ENCODE measurements at regions not wholly inside any gene's neighbourhood (a gene's known extent, or its start where the extent isn't known, plus 50 kb on each side); places are given as distances from the start of the nearest gene placed in this dataset.

DNA sequence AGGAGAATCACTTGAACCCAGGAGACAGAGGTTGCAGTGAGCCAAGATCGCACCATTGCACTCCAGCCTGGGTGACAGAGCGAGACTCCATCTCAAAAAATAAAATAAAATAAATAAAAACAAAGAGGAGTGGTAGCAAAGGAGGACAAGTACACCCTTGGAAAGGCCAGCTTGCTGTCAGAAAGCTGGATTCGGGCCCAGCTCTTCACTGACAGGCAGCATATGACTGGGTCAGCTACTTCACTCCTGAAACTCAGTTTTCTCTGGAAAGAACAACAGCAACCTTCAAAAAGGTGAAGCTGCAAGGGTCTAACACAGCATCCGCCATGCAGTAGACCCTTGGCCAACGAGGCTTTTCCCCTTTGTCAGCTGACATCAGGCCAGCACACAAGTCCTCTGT, 156.0 kb upstream of the TIAM1 start:
- no peak for DNase-seq (ENCODE audit: low read depth in 3 of 3)

DNA sequence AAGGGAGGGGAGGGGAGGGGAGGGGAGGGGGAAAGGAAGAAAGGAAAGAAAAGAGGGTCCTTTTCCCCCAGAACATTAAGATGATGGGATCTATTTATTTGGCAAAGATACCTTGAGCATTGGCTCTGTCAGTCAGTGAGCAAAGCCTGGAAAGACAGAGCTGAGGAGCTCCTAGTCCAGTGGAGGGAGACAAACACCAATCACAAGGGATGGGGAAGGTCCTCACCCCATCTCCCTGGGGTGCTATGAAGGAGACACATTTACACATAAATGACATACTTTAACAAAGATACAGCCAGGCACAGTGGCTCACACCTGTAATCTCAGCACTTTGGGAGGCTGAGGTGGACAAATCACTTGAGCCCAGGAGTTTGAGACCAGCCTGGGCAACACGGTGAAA, 154.9 kb upstream of the TIAM1 start:
- no peak for DNase-seq (ENCODE audit: low read depth in 3 of 3)

DNA sequence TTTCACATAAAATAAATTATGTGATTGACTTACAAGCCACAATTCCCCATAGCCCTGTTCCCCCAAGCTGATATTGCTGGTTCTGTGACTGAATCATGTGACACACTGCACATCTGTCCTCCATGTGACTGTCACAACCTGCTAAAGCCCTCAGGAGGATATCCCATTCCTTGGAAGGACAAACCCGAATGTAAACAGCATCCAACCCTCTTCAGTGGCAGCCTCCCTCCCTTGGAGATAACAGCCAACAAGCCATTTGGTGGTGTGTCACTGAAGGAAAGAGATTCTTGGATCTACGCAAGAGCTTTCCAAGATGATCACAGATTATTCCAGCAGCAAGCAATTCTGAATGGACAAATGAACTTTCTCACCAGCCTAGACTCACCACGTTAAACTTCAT, 153.9 kb upstream of the TIAM1 start:
- DNase-seq (ENCODE audit: low read depth in 3 of 3): no peak

DNA sequence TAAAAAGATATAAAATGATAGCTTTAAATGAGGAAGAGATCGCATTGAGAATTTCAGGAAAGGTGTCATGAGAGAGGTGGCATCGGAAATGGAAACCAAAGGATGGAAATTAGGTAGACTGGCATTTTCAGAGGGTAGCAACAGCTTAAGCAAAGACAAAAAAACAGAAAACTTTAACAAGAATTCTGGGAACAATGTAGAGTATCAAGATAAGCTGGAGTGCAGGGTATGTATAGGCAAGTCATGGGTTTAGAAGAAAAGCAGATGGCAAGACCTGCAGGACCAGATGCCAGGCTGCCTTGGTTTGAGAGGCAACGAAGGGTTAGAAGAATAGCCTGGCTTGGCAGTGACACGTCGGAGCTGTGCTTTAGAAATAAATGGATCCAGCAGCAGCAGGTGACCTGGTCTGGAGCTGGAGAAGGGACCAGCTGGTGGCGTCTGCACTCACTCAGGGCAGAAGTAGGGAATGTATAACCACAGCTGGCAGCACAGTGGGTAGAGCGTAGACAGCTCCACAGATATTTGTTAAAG, 149.4 kb upstream of the TIAM1 start:
- no peak for DNase-seq (ENCODE audit: low read depth in 3 of 3)

DNA sequence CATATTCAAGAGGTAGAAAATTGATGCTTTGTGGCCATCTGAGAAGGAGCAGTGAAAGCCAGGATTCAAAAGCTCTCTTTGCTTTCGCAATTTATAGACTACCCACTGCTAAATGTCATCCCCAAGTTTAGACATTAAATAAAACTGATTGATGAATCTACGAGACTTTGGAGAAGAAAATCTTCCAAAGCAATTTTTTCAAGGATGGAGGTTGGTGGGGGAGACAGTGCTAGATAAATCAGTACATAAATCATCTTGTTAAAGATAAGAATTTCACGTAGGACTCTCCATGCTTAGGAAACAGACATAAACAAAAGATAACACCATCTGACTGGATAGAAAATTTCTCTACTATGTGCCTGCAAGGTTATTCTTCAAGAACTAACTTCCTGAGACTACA, 147.6 kb upstream of the TIAM1 start:
- no peak for DNase-seq (ENCODE audit: low read depth in 3 of 3)

DNA sequence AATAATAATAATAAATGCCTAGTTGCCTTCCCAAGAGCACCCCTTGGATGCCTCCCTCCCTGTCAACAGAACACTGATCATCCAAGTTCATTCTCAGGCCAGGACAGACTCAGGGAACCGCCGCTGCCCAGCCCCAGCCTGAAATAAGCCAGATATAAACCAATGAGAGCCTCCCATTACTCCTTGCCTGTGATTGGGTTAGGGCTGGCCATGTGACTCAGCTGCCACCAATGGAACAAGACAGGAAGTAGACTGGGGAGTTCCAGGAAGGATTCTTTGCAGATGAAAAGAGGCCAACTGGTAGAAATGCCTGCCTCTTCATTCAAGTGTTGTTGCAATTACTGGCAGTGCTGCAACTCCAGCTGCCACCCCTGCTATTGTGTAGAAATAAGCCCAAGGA, 146.4 kb upstream of the TIAM1 start:
- no peak for DNase-seq (ENCODE audit: low read depth in 3 of 3)

DNA sequence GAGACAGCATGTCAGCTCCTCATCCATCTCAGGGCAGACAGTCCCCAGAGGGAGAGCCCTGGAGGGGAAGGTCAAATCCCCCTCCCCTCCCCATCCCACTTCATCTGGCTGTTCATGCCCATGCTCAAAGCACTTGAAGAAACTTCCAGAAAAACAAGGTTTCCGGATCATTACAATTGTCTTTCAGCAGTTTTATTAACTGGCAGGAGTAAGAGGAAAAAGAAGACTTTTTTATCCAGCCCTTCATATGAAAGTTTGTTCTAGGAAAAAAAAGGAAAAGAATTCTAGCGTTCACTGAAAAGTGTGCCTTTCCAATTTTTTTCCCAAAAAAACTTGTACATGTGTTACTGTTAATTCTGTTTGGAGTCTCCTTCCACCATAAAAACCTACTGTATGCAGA, 145.7 kb upstream of the TIAM1 start:
- DNase-seq (ENCODE audit: low read depth in 3 of 3): no peak

DNA sequence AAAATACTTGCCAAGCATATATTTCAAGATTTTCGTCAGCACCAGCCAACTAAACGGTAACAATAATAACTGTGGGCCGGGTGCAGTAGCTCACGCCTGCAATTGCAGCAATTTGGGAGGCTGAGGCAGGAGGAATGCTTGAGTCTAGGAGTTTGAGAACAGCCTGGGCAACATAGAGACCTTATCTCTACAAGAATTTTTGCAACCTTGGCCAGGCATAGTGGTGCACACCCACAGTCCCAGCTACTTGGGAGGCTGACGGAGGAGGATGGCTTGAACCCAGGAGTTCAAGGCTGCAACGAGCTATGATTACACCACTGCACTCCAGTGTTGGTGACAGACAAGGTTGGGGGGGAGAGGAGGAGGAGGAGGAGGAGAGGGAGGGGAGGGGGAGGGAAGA, 145.0 kb upstream of the TIAM1 start:
- no peak for DNase-seq (ENCODE audit: low read depth in 3 of 3)

DNA sequence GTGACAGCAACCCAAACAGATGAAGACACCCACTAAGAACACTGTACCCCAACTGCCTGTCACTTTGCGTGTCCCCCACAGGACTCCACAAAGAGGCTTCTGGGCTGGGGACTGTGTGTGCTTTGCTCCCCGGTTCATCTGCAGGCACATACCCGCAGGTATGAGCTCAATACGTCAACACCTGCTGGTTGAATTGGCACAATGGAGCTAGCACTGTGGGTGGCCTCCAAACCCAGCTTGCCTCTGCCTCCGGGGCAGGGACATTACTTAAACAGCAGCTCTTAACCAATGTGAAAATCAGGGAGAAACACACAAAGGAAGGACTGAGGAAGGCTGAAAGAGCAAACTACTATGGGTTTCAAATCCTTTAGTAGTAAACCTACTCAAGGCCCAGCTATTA, 140.2 kb upstream of the TIAM1 start:
- no peak for DNase-seq (ENCODE audit: low read depth in 3 of 3)

DNA sequence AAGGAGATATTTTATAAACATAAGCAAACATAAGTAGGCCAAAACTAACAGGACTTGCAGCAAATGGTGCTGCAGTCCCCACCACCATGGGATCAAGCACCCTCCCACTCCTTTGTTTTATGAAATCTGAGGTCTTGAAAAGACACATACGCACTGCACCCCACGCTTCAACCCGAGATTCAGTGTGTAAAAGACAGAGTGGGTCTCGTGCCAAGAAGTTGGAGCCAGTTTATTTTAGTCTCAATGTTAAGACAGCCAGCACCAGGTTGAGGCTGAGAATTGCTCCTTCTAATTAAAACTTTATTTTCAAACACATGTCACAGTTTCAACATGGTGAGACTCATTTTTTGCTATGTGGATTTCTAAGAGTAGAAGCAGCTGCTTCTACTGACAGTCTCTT, 139.1 kb upstream of the TIAM1 start:
- no peak for DNase-seq (ENCODE audit: low read depth in 3 of 3)

DNA sequence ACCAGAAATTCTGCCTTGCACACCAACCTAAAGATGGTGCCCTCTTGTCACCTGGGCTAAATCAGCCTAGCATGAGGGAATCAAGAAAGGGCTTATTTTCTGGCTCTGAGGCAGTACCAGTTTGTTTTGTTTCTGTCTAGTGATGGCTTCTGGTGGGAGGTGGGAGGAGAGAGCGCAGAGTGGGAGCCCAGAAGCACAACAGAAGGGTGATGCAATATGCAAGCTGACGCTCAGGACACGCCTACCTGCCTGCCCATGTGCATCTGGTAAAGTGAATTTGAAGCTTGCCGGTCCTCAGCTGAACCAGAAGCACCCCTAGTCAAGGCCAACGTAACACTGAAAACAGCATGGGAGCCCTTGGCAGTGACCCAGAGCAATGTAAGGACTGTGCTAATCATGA, 138.4 kb upstream of the TIAM1 start:
- no peak for DNase-seq (ENCODE audit: low read depth in 3 of 3)

DNA sequence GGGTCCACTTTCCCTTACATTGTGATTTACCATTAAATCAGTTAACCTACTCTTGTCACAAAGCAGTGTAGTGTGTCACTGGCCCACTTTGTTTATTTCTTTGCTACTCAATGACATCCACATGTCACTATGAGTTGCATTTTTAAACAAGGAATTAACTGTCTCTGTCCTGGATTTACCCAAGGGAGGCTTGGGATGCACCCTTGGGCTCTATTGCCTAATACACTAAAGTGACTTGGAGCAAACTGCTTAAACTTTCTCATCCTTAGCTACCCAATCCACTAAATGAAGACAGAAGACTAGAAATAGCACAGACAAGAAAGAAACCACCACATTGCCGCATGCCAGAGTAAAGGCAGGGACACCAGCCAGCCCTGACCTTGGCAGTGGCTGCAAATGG, 136.2 kb upstream of the TIAM1 start:
- DNase-seq (ENCODE audit: low read depth in 3 of 3): no peak

DNA sequence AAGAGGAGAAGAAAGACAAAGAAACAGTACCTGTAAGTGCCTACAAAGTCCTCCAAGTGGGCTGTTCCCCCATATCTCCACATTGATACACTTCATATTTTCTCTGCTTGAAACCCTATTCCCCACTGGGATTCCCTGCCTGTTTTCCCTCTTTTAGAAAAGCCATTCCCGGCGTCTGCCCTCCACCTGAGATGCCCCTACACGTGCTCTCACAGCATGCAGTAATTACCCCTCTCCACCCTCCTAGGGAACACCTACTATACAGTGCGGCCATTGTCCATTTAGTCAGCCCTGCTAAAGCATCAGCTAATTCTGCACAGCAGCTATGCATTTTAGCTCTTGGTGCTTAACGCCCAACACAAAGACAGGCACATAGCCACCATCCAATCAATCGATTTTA, 135.7 kb upstream of the TIAM1 start:
- no peak for DNase-seq (ENCODE audit: low read depth in 3 of 3)

DNA sequence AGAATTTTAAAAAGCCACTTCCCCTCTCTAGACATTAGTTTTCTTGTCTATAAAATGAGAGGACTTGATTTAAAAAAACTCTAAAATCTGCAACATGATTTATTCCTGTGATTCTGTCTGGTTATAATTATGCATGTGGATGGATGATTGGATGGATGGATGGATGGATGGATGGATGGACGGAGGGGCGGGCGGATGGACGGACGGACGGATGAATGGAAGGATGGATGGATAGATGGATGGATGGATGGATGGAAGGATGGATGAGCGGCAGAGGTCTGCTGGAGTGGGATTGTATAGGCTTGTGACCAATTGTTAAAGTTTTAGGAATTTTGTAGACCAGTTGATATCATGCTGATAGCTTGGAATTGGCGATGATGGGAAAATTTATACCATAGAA, 135.2 kb upstream of the TIAM1 start:
- DNase-seq (ENCODE audit: low read depth in 3 of 3): no peak

DNA sequence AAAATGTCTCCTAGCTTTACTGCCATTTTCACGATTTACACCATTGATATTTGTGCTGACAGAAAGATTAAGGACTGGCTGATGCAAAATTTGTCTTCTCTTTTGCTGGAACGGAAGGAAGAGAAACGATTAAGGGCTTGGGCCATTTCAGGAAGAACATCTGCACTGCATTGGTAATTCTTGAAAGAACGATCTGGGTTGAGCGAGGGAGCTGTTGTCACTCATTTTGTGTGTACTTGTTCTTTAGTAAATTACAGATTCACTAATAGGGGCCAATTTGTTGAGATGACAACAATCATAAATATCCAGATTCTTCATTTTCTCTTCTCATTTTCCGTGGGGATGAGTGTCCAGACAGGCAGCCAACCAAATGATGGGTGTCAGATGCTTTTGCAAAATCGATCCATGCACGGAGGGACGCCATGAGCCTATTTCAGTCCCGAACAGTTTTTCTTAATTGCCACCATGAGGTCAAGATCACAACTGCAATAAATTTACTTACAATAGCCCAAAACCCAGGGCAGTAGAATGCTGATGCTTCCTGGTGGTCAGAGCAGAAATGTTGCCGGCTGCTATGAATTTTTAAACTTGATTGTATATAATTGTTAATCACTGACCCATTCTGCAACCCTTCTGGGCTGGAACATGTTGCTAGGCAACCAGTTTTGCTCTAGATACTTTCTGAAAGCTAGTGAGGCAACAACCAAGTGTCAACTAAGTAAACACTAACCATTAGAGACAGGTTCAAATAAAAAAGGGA, 132.4 kb upstream of the TIAM1 start:
- DNase-seq (ENCODE audit: low read depth in 3 of 3): no peak

DNA sequence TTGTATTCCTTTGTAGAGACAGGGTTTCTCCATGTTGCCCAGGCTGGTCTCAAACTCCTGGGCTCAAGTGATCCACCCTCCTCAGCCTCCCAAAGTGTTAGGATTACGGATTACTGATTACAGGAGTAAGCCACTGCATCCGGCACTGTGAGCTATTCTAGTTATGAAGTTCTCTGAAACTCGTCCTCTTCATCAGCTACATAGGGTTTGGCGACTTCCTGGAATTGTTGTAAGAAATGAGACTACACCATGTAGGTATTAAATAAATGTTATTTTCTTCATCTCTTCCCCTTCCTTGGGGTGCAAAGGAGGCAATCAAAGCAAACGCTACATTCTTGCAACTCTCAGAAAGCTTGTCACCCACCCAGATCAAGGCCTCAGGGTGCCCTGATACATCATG, 131.2 kb upstream of the TIAM1 start:
- no peak for DNase-seq (ENCODE audit: low read depth in 3 of 3)

DNA sequence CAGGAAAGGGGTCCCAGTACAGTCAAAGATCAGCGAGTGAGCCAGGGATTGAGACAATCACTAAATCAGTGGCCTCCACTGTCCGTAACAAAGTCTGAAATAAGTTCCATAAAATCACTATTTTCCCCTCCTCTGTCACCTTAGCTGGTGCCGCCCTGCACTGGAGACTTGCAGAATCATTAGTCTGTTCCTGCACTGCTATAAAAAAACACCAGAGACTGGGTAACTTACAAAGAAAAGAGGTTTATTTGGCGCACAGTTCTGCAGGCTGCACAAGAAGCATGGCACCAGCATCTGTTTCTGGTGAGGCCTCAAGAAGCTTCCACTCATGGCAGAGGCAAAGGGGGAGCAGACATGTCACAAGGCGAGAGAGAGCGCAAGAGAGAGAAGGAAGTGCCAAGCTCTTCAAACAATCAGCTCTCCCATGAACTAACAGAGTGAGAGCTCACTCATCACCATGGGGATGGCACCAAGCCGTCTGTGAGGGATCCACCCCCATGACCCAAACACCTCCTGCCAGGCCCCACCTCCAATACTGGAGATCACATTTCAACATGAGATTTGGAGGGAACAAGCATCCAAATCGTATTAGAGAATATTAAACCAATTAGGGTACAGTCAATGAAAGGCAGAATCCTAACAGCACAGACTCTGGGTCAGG, 129.8 kb upstream of the TIAM1 start:
- DNase-seq (ENCODE audit: low read depth in 3 of 3): no peak

DNA sequence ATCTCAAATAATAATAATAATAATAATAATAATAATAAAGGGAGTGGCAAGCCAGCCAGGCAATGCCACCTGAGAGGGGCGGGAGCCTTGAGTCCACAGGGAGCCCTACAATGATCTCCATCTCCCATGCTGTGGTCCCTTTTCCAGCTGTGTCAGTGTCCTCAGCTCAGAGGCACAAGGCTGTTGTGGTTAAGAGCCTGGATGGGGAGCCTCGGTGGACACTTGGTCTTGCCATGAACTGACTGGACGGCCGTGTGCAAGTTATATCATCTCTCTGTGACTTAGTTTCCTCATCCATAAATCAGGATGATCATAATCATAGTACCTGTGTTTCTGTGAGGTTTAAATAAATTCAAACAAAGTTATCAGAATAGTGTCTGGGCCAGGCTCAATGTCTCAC, 127.8 kb upstream of the TIAM1 start:
- DNase-seq (ENCODE audit: low read depth in 3 of 3): no peak

DNA sequence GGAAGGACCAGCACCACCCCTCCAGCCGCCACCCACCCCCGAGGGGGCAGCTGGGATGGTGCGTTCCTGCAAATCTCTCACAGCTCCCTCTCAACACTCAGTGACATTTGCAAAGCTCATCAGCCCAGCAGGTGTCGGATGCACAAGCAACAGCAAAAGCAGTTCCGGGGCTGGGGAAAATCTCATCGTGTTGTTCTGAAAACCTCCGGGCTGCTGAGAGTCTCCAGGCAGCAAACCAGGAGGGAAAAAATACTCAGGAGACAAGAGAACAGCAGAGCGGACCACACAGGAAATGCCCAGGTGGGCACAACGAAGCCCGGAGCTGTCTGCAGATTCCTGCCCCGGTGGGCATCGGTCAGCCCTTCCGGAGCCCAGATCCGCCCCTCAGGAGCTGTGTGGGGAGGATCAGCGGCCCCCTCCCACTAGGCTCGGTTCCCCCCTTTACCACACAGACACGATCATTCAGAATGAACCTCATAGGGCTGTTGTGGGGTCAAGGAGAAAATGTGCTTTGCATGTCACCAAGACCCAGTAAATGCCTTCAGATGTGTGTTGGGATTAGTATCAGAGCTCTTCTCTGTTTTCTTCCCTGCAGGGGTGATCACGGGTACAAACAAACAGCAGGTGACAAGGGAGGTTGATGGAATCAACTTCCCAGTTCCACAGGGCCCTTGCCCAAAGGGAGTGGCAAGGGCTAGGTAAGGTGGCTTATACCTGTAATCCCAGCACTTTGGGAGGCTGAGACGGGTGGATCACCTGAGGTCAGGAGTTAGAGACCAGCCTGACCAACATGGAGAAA, 127.0 kb upstream of the TIAM1 start:
- no peak for DNase-seq (ENCODE audit: low read depth in 3 of 3)

DNA sequence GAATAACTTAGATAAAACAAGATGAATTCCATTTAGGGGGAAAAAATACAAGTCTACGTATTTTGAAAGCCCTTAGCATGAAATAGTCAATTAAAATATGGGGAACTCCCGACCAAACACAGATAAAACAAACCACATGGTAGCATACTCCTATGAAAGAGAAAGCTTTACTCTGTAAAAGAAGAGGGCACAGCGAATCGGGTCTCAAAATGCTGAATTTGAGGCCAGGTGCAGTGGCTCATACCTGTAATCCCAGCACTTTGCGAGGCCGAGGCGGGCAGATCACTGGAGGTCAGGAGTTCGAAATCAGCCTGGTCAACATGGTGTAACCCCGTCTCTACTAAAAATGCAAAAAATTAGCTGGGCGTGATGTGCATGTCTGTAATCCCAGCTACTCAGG, 116.9 kb upstream of the TIAM1 start:
- no peak for DNase-seq (ENCODE audit: low read depth in 3 of 3)

DNA sequence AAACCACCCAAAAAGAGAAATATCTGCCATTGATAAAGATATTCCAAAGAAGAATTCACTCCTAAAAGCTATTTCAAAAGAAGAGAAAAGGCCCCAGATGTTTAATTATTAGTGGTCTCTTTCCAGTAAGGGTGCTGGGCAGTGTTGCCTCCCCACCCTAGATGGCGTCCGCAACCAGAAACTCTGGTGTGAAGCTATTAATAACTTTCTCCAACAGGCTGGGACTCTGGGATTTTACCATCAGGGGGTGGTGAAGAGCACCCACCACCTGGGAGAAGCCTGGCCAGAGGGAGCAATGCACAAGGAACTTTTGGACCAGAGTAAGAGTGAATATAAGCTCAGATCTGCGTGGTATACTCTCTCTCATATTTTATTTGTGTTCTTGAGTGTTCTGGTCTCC, 115.4 kb upstream of the TIAM1 start:
- no peak for DNase-seq (ENCODE audit: low read depth in 3 of 3)

DNA sequence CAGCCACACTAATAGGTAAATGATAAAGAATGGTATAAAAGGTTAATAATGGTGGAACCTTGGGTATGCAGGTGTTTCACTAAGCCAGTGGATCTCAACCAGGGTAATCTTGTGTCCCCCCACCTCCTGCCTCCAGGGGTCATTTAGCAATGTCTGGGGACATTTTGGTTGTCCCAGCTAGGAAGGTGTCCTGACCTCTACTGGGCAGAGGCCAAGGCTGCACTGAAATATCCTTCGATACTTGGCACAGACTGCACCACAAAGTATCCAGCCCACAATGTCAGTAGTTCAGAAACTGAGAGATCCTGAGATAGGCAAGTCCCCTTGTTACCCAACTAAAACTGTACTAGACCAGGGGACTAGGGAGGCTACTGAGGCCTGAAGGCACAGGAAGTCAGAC, 113.6 kb upstream of the TIAM1 start:
- DNase-seq (ENCODE audit: low read depth in 3 of 3): no peak

DNA sequence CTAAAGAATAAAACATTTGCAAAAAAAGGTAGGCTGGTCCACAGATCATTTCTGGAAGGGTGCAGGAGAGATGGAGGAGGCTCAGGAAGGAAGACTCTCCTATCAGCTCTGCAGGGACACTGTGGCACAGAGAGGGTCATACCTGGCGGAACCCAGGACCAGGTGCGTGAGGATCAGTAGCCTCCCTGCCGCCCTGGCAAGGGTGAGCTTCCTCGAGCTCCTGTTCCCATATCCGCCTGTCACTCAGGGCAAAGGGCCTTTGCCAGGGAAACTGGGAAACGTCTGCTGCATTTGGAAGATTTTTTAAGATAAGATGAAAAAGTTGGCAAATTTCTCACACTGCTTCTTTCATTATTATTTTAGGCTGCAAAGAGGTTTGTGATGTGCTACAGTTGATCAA, 112.1 kb upstream of the TIAM1 start:
- DNase-seq (ENCODE audit: low read depth in 3 of 3): no peak
